Kidney (tissue), 13 donors: ENCODE measurements at regions not wholly inside any gene's neighbourhood (a gene's known extent, or its start where the extent isn't known, plus 50 kb on each side); places are given as distances from the start of the nearest gene placed in this dataset.

Experiments
- DNase-seq, 5 donors: peaks; one replicate each; pipeline ENCODE4 v3.0.0-alpha.2; 2013 to 2020
- FAIRE-seq: peaks from 2 replicates; lab custom pipeline; 2012; peaks lifted over from hg19 to GRCh38; lab: Jason Lieb, UNC
- H3K27ac ChIP-seq, 2 donors: one replicate each; pipeline ENCODE4 v1.7.0; 2013; ENCODE audit warnings: low read depth in 2 of 2, low read length in 2 of 2, inconsistent platforms in 1 of 2
- H3K27me3 ChIP-seq: one replicate; pipeline ENCODE4 v1.7.1; 2013; ENCODE audit warnings: low read length, inconsistent platforms; ENCODE audit not compliant: control insufficient read depth, insufficient read depth
- H3K36me3 ChIP-seq, 3 donors: one replicate each; pipeline versions ENCODE4 v1.7.0 to v1.7.1; 2013; ENCODE audit warnings: low read length in 3 of 3, control low read depth in 1 of 3, inconsistent platforms in 1 of 3; ENCODE audit not compliant: insufficient read depth in 3 of 3, control insufficient read depth in 2 of 3
- H3K4me1 ChIP-seq, 3 donors: one replicate each; pipeline versions ENCODE4 v1.7.0 to v1.7.1; 2013; ENCODE audit warnings: low read length in 3 of 3, inconsistent platforms in 1 of 3, low read depth in 1 of 3; ENCODE audit not compliant: control insufficient read depth in 2 of 3, insufficient read depth in 2 of 3
- H3K4me3 ChIP-seq, 3 donors: one replicate each; pipeline versions ENCODE4 v1.7.0 to v1.8.1; 2013; ENCODE audit warnings: low read length in 3 of 3, control low read depth in 1 of 3, inconsistent platforms in 1 of 3
- H3K9ac ChIP-seq, 3 donors: one replicate each; pipeline versions ENCODE4 v1.7.0 to v1.7.1; 2013; ENCODE audit warnings: low read length in 3 of 3, control low read depth in 1 of 3, inconsistent platforms in 1 of 3
- H3K9me3 ChIP-seq, 3 donors: one replicate each; pipeline versions ENCODE4 v1.7.0 to v1.7.1; 2013; ENCODE audit warnings: low read length in 3 of 3, control low read depth in 1 of 3, inconsistent platforms in 1 of 3; ENCODE audit not compliant: control insufficient read depth in 2 of 3, insufficient read depth in 1 of 3
- intact Hi-C: fragments of 100-400 bp; cut with DNase I; formaldehyde crosslinking; loops from one replicate; pipeline ENCODE4 v1.11.1; 2022
- TF ChIP-seq, protein P1 (sequence below): IDR thresholded peaks from 3 replicates; pipeline ENCODE4 v1.5.1; 2012; ENCODE audit warnings: mild to moderate bottlenecking, moderate library complexity, borderline replicate concordance; ENCODE audit not compliant: insufficient read depth; ENCODE audit errors: extremely low read depth
- donor health status: control.
- donor health status: control.
- donor health status: control.
- donor health status: control.
- donor health status: control.
- donor health status: DM: yes; HTN: yes; CAD: no.
- donor health status: Normal renal cell carcinoma (clear cell type).

DNA sequence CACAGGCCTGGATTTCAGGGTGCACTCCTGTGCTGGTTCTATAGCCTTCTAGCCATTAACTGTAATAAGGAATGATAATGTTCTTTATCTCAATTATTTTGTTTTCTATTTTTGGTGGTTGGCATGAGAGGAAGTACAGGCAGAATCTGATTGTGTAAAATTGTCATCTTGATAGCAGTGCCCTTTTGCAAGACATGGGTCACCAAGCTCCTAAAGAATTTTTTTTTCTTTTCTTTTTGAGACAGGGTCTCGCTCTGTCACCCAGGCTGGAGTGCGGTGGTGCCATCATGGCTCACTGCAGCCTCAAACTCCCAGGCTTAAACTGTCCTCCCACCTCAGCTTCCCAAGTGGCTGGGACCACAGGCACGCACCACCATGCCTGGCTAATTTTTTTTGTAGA, 206.7 kb upstream of the JARID2 start:
- intact Hi-C loops: no loop called here
- no peak for FAIRE-seq
- H3K4me3 ChIP-seq: no peak overlapping the region
- H3K27me3 ChIP-seq: no peaks in the 10 kb centered on the region
- no peaks in the 10 kb centered on the region for H3K36me3 ChIP-seq
- no peaks in the 10 kb centered on the region for H3K4me1 ChIP-seq
- TF ChIP-seq, protein P1, sequence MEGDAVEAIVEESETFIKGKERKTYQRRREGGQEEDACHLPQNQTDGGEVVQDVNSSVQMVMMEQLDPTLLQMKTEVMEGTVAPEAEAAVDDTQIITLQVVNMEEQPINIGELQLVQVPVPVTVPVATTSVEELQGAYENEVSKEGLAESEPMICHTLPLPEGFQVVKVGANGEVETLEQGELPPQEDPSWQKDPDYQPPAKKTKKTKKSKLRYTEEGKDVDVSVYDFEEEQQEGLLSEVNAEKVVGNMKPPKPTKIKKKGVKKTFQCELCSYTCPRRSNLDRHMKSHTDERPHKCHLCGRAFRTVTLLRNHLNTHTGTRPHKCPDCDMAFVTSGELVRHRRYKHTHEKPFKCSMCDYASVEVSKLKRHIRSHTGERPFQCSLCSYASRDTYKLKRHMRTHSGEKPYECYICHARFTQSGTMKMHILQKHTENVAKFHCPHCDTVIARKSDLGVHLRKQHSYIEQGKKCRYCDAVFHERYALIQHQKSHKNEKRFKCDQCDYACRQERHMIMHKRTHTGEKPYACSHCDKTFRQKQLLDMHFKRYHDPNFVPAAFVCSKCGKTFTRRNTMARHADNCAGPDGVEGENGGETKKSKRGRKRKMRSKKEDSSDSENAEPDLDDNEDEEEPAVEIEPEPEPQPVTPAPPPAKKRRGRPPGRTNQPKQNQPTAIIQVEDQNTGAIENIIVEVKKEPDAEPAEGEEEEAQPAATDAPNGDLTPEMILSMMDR: no peak
- no peaks in the 10 kb centered on the region for H3K9me3 ChIP-seq
- H3K27ac ChIP-seq: no peak overlapping the region
- DNase-seq: no peak
- no peak overlapping the region for H3K9ac ChIP-seq

DNA sequence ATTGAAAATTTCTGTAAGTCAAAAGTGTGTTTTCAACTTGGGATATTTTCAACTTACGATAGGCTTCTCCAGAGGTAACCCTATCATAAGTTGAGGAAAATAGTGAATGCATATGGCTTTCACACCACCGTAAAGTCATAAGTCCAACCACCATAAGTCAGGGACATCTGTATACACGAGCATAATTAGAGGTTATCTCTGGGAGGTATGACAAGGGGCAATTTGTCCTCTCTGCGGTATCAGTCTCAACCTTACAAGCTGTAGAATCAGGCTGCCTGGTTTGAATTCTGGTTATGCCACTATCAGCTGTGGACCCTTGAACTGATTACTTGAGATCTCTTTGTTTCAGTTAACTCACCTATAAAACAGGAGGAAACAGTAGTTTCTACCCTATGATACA, 202.9 kb upstream of the JARID2 start:
- H3K27me3 ChIP-seq: no peaks in the 10 kb centered on the region
- no peak overlapping the region for H3K4me3 ChIP-seq
- H3K27ac ChIP-seq: no peak overlapping the region
- no peaks in the 10 kb centered on the region for H3K36me3 ChIP-seq
- intact Hi-C loops: no loop called here
- DNase-seq: no peak
- H3K9ac ChIP-seq: no peak overlapping the region
- H3K9me3 ChIP-seq: no peaks in the 10 kb centered on the region
- H3K4me1 ChIP-seq: no peaks in the 10 kb centered on the region
- FAIRE-seq: no peak
- TF ChIP-seq, protein P1: no peak

DNA sequence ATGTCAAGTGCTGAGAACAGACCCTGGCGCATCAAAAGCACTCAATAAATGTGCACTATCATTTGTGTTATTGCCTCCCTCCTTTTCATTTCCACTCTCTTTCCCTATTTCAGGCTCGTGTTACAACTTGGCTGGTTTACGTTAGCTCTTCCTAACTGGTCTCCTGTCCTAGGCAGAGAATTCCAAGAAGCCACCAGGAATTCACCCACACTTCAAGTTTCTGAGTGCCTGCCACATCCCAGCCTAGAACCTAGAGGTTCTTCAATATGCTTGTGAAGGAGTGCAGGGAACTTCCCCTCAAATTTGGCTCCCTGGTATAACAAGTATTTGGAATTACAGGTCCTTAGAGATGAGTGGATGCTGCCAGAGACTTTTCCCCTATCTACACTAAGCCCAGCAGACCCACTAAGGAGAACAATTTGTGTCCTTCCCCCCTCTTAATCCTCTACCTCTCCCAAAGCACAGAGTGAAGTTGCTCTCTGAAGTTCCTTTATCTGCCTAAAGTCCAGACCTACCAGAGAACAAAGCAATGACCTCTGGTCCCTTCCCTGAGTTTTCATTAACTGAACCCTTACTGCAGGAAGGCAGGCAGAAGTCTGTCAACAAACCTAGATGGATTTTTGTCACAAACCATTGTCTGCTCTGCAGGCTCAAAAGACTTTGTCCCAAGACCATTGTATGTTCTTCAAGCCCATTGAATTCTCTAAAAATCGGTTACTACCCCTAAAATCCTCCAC, 201.6 kb upstream of the JARID2 start:
- H3K4me1 ChIP-seq: no peaks in the 10 kb centered on the region
- no peaks in the 10 kb centered on the region for H3K36me3 ChIP-seq
- no peaks in the 10 kb centered on the region for H3K27me3 ChIP-seq
- intact Hi-C loops: no loop called here
- TF ChIP-seq, protein P1: no peak
- H3K27ac ChIP-seq: no peak overlapping the region
- FAIRE-seq (no peak), DNase-seq (no peak)
- H3K9me3 ChIP-seq: no peaks in the 10 kb centered on the region
- no peak overlapping the region for H3K4me3 ChIP-seq
- no peak overlapping the region for H3K9ac ChIP-seq

DNA sequence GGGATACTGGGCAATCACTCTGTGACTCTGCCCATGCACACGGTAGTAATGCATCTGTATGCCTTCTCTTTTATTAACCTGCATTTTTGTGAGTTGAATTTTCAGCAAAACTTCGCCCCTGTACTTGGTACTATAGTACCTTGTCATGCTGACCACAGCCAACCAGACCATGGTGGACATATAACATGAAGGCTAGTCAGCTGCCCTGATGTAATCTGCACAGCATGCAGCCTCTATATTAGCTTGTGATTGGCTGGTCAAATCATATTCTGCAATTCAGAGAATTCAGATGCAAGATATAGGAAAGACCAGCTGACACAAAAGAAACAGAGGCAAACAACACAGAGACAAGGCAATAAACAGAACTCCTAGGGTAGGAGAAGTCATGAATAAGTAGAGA, 200.9 kb upstream of the JARID2 start:
- no peaks in the 10 kb centered on the region for H3K27me3 ChIP-seq
- TF ChIP-seq, protein P1: no peak

More for the DNA sequence above, 200.9 kb upstream of the JARID2 start:
- no peak for DNase-seq
- Histone ChIP-seq H3K36me3 (no peaks in the 10 kb centered on the region), H3K27ac (no peak overlapping the region), H3K9me3 (no peaks in the 10 kb centered on the region), H3K4me3 (no peak overlapping the region), H3K9ac (no peak overlapping the region), H3K4me1 (no peaks in the 10 kb centered on the region)
- no peak for FAIRE-seq
- intact Hi-C loops: no loop called here
